Astrocyte of the cerebellum (primary cell): ENCODE measurements at regions not wholly inside any gene's neighbourhood (a gene's known extent, or its start where the extent isn't known, plus 50 kb on each side); places are given as distances from the start of the nearest gene placed in this dataset.

Source experiments
- DNase-seq: peaks from one replicate; pipeline ENCODE4 v3.0.0-alpha.2; 2011; ENCODE audit warnings: low read depth
- H3K4me3 ChIP-seq: 2 replicates; pipeline ENCODE4 v1.5.1; 2011; ENCODE audit warnings: mild to moderate bottlenecking, low read depth, low read length, moderate library complexity
- CTCF ChIP-seq: IDR thresholded peaks from 2 replicates; pipeline ENCODE4 v1.5.1; 2012; ENCODE audit warnings: low read length, low read depth, moderate library complexity, mild to moderate bottlenecking; ENCODE audit errors: missing control alignments
- in situ Hi-C: cut with HindIII; loops from 2 replicates; pipeline ENCODE4 v1.10.0; 2017; ENCODE audit warnings: low sequenced_read_pairs

DNA sequence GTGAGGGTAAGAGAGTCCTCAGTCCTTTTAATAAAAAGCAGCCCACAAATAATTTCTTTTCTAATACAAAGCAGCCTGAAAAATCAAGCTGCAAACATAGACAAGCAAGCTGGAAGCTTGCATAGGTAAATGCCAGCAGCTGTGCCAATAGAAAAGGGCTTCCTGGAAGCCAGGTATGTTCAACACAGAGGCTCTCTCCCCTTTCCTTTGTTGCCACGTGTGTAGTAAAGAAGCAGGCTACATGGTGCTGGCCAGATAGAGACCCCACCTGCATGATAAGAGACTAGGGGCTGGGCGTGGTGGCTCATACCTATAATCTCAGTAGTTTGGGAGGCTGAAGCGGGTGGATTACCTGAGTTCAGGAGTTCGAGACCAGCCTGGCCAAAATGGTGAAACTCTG is 50.1 kb upstream of the ERRFI1 start:
- no peak for DNase-seq
- in situ Hi-C loops: no loop called here
- TF ChIP-seq CTCF: no peak
- no peak overlapping the region for H3K4me3 ChIP-seq
